ENCODE measurements at regions not wholly inside any gene's neighbourhood (a gene's known extent, or its start where the extent isn't known, plus 50 kb on each side); places are given as distances from the start of the nearest gene placed in this dataset.

GRCh38 chr2:65615602-65616001, 183.2 kb upstream of the SPRED2 start:
- TF ChIP-seq POLR2AphosphoS5 (IDR thresholded peaks at IDR 0.05) (no peak), EP300 (IDR thresholded peaks at IDR 0.05; ENCODE audit: low read depth) (no peak), POLR2A (IDR thresholded peaks at IDR 0.05) (no peak), CTCF (IDR thresholded peaks at IDR 0.05) (no peak)
- in situ Hi-C loops (cut with MboI; ENCODE audit: low pct_ligation_motif_present in 1 of 4, low pct_unique_long_range_greater_than_20kb in 1 of 4, low sequenced_read_pairs in 3 of 4) (no loop called here), intact Hi-C loops (cut with DNase I; ENCODE audit: low total_unique reads) (no loop called here)
- no peak for DNase-seq
- WGBS, 2 donors (ENCODE audit: low coverage in 1 of 2): 89 to 94% methylated on average over 2 of the region's 2 CpGs
- no peaks in the 10 kb centered on the region for H3K36me3 ChIP-seq
- H3K4me1 ChIP-seq: no peaks in the 10 kb centered on the region
- H3K4me3 ChIP-seq: no peak overlapping the region
- no peaks in the 10 kb centered on the region for H3K27me3 ChIP-seq
- H3K27ac ChIP-seq: no peak overlapping the region
- no peaks in the 10 kb centered on the region for H3K9me3 ChIP-seq

- 82 to 94% methylated on average over 3 of the region's 3 CpGs for WGBS, 2 donors (ENCODE audit: low coverage in 1 of 2)
- no peak for TF ChIP-seq POLR2AphosphoS5 (IDR thresholded peaks at IDR 0.05)
- no peak for TF ChIP-seq EP300 (IDR thresholded peaks at IDR 0.05; ENCODE audit: low read depth)
- no peak for TF ChIP-seq CTCF (IDR thresholded peaks at IDR 0.05)
- TF ChIP-seq POLR2A (IDR thresholded peaks at IDR 0.05): no peak
- H3K4me1 ChIP-seq: no peaks in the 10 kb centered on the region
- H3K27ac ChIP-seq: no peak overlapping the region
- H3K27me3 ChIP-seq: peaks cover 1% of the 10 kb centered on the region
- no peaks in the 10 kb centered on the region for H3K36me3 ChIP-seq
- H3K4me3 ChIP-seq: no peak overlapping the region
- intact Hi-C loops (cut with DNase I; ENCODE audit: low total_unique reads): no loop called here
- in situ Hi-C loops (cut with MboI; ENCODE audit: low pct_ligation_motif_present in 1 of 4, low pct_unique_long_range_greater_than_20kb in 1 of 4, low sequenced_read_pairs in 3 of 4): no loop called here
- DNase-seq: no peak
- no peaks in the 10 kb centered on the region for H3K9me3 ChIP-seq
Observed at GRCh38 chr2:65613968-65614555, 181.7 kb upstream of the SPRED2 start.

GRCh38 chr2:65611488-65611887, 179.1 kb upstream of the SPRED2 start:
- TF ChIP-seq EP300 (IDR thresholded peaks at IDR 0.05; ENCODE audit: low read depth) (no peak), POLR2AphosphoS5 (IDR thresholded peaks at IDR 0.05) (no peak), POLR2A (IDR thresholded peaks at IDR 0.05) (no peak), CTCF (IDR thresholded peaks at IDR 0.05) (no peak)
- Histone ChIP-seq H3K9me3 (no peaks in the 10 kb centered on the region), H3K27me3 (peaks cover 9% of the 10 kb centered on the region), H3K4me1 (no peaks in the 10 kb centered on the region), H3K4me3 (no peak overlapping the region), H3K27ac (no peak overlapping the region), H3K36me3 (no peaks in the 10 kb centered on the region)
- intact Hi-C loops (cut with DNase I; ENCODE audit: low total_unique reads) (no loop called here), in situ Hi-C loops (cut with MboI; ENCODE audit: low pct_ligation_motif_present in 1 of 4, low pct_unique_long_range_greater_than_20kb in 1 of 4, low sequenced_read_pairs in 3 of 4) (no loop called here)
- WGBS, 2 donors (ENCODE audit: low coverage in 1 of 2): 77% methylated on average over 2 of the region's 2 CpGs; no CpG with 5 or more reads in 1 of the 2 donors
- DNase-seq: no peak

- no peaks in the 10 kb centered on the region for H3K36me3 ChIP-seq
- H3K27ac ChIP-seq: no peak overlapping the region
- intact Hi-C loops (cut with DNase I; ENCODE audit: low total_unique reads): no loop called here
- peaks cover 9% of the 10 kb centered on the region for H3K27me3 ChIP-seq
- no peak overlapping the region for H3K4me3 ChIP-seq
- no peak for TF ChIP-seq POLR2A (IDR thresholded peaks at IDR 0.05)
- TF ChIP-seq POLR2AphosphoS5 (IDR thresholded peaks at IDR 0.05): no peak
- no peak for TF ChIP-seq EP300 (IDR thresholded peaks at IDR 0.05; ENCODE audit: low read depth)
- TF ChIP-seq CTCF (IDR thresholded peaks at IDR 0.05): no peak
- H3K9me3 ChIP-seq: no peaks in the 10 kb centered on the region
- no peak for DNase-seq
- WGBS, 2 donors (ENCODE audit: low coverage in 1 of 2): 82% methylated on average over 14 of the region's 14 CpGs; no CpG with 5 or more reads in 1 of the 2 donors
- H3K4me1 ChIP-seq: peaks cover 0 to 8% (median 0%) of the 10 kb centered on the region in 4 donors
- in situ Hi-C loops (cut with MboI; ENCODE audit: low pct_ligation_motif_present in 1 of 4, low pct_unique_long_range_greater_than_20kb in 1 of 4, low sequenced_read_pairs in 3 of 4): no loop called here
Observed at GRCh38 chr2:65608916-65609315, 176.5 kb upstream of the SPRED2 start.
